NCI-H82 (cell line): ENCODE measurements at regions not wholly inside any gene's neighbourhood (a gene's known extent, or its start where the extent isn't known, plus 50 kb on each side); places are given as distances from the start of the nearest gene placed in this dataset.
A peak's percentile ranks its signal among the peaks of the same experiment; 100 is the strongest.
"Not testable (repeated sequence)": the region's sequence is repeated elsewhere in the genome, so short reads cannot be mapped to it uniquely, and the experiment has no call there.

Experiments used
- DNase-seq: peaks from one replicate; lab custom pipeline; 2025; lab: John Stamatoyannopoulos, UW

GRCh38 chr3:192968901-192969300 lies 51.2 kb upstream of the MB21D2 start:
- not testable (repeated sequence) for DNase-seq

- no peak for DNase-seq
Observed at GRCh38 chr3:192980632-192981031, 63.0 kb upstream of the MB21D2 start.

DNA sequence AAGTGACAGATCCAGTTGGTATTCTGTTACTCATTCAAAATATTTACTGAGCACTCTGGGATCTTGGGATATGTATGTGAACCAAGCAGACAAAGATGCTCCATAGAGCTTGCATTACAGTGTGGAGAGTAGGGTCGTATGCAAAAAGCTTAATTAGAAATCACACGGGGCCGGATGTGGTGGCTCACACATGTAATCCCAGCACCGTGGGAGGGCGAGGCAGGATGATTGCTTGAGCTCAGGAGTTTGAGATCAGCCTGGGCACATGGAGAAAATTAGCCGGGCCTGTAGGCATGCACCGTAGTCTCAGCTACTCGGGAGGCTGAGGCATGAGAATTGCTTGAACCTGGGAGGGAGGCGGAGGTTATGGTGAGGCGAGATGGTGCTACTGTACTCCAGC lies 68.7 kb upstream of the MB21D2 start:
- DNase-seq: no peak

DNA sequence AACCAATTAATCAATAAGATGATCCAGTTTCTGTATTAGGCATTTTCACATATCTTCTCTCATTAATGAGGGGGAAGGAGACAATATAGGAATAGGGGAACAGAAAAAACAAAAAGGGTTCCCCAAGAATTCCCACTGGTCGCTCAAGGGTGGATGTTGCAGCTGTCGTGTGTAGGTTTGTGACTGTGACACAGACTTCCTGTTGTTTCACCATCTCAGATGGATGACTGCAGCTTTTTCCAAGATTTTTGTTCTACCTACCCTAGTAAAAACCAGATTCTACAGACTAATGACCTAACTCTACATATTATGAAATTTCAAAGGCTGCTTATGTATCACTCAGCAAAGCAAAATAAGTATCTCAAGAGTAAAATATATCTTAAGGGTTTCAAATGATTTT lies 73.7 kb upstream of the MB21D2 start:
- DNase-seq: no peak

- no peak for DNase-seq
Observed at GRCh38 chr3:192992361-192992760, 74.7 kb upstream of the MB21D2 start.

DNA sequence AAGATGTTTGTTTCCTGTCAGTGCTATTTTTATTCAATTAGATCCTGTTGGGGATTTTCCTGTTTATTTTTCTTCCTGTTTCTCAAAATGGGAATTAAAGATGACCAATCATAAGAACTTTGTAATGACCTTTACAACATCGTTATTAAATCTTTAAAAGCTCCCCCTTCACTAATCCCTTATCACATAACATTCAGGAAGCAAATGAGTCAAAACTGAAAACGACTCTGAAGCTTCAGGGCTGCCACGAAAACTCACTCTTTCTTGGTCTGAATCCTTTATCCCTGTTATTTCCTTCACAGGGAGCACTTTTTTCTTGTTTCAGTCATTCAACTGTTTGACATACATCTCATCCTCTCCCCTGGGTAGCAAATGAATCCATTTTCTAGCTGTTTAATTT lies 75.8 kb upstream of the MB21D2 start:
- DNase-seq: no peak

- DNase-seq: peak; percentile 67
Observed at GRCh38 chr3:193001113-193001512, 83.5 kb upstream of the MB21D2 start.

- not testable (repeated sequence) for DNase-seq
Observed at GRCh38 chr3:193003624-193004023, 86.0 kb upstream of the MB21D2 start.

DNA sequence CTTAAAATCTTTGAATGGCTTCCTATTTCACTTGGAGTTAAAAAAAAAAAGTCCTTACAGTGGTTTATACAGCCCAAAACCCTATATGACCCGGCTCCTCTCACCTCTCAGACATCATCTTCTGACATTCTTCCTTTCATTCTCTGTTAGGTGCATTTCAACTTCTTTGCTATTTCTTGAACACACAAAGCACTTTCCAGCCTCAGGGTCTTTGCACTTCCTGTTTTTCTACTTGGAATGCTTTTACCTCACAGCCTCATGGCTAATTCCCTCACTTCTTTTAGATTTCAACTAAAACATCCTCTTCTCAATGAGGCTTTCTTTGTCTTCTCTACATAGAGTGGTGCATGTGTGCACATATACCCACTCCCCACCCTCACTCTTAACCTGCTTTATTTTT lies 91.0 kb upstream of the MB21D2 start:
- DNase-seq: no peak

DNA sequence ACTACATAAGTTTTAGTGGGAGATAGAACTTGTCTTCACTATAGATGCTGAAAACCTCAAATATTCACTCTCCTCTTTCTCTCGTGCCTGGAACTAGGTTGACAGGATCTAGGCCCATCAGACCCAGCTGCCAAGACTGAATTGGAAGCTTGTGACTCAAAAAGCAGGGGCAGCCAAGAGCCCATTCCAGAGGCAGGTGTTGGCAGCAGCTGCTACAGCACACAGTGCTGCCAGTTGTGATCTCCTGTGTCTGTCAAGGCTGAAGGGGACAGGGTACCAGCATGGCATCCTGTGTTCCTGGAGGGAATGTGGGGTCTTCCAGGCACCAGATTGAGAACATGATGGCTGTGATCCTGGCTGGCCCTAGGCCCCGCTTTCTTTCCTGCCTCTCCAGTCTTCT lies 92.5 kb upstream of the MB21D2 start:
- no peak for DNase-seq

- no peak for DNase-seq
Observed at GRCh38 chr3:193011958-193012357, 94.3 kb upstream of the MB21D2 start.

- no peak for DNase-seq
Observed at GRCh38 chr3:193014902-193015301, 97.2 kb upstream of the MB21D2 start.

DNA sequence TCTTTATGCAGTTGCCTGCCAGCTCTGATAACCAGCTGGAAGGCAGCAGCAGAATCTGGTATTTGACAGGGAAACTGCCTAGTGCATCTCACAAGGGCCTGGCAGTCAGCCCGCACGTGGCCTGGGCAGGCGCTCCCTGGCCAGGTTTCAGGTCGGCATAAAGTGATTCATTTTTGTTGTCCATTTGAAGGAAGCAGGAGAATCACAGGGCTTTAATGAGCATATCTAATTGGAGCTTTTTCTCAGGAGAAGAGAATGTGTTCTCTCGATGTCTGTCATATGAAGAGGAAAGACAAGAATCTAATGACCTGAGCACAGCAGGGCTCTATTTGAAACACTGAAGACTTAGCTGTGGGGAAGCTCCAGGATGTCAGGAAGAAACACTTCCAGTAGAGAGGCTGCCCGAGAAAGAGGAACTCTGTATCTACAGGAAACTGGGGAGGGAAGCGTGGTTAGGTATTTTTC lies 98.8 kb upstream of the MB21D2 start:
- DNase-seq: no peak

GRCh38 chr3:193021506-193022010 lies 103.9 kb upstream of the MB21D2 start:
- DNase-seq: peak; percentile 98

DNA sequence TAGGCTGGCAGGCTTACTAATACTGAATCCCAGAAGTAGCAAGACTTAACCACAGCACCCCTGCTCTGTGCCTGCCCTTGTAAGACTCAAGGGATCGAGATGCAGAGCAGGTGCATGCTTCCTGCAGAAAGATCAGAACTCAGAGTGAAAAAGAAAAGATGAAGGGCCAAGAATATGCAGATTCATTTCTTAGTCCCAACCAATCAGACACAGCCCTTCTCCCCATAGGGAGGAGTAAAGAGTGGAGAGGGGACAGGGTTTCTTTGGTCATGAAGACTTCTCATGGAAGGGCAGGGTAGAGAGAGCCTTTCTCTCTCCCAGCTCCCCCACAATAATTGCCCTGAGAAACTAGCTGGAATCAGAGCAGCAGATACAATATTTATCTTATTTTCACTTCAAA lies 105.6 kb upstream of the MB21D2 start:
- DNase-seq: no peak

DNA sequence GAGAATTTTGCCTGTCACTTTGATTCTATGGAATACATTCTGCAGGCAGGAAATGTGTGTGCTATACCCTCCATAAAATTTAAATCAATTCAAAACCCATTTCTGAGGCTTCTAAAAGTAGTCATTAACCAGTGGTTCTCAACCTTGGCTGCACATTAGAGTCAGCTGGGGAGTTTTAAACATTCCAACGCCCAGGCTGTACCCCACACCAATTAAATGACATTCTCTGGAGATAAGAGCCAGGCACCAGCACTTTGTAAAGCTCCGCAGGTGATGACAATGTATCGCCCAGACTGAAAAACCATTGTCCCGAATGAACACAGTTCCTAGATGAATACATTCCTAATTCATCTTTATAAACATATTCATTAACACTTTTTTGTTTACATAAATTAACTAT lies 110.6 kb upstream of the MB21D2 start:
- no peak for DNase-seq

DNA sequence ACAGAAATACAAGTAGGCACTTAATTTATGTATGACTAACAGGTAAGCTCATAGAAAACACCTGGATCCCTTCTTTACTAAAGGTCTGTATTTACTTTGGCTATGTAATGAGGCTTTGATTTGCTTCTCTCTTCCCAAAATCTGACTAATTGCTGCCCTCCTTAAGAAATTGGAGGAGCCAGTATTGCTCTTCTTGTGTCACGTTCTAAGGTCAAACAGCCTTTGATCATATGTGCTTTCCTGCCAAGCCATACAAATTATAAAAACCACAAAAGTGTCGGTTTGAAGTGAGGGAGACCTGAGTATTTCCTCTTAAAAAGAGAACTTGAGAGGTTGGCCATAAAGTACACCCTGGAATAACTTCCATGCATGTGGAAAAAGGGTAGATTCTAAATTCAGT lies 112.1 kb upstream of the MB21D2 start:
- DNase-seq: no peak

- DNase-seq: no peak
Observed at GRCh38 chr3:193030276-193030675, 112.6 kb upstream of the MB21D2 start.

GRCh38 chr3:193031911-193032310 lies 114.3 kb upstream of the MB21D2 start:
- no peak for DNase-seq

- no peak for DNase-seq
Observed at GRCh38 chr3:193033226-193033780, 115.6 kb upstream of the MB21D2 start.

GRCh38 chr3:193037828-193038227 lies 120.2 kb upstream of the MB21D2 start:
- not testable (repeated sequence) for DNase-seq

GRCh38 chr3:193039058-193039457 lies 121.4 kb upstream of the MB21D2 start:
- no peak for DNase-seq

DNA sequence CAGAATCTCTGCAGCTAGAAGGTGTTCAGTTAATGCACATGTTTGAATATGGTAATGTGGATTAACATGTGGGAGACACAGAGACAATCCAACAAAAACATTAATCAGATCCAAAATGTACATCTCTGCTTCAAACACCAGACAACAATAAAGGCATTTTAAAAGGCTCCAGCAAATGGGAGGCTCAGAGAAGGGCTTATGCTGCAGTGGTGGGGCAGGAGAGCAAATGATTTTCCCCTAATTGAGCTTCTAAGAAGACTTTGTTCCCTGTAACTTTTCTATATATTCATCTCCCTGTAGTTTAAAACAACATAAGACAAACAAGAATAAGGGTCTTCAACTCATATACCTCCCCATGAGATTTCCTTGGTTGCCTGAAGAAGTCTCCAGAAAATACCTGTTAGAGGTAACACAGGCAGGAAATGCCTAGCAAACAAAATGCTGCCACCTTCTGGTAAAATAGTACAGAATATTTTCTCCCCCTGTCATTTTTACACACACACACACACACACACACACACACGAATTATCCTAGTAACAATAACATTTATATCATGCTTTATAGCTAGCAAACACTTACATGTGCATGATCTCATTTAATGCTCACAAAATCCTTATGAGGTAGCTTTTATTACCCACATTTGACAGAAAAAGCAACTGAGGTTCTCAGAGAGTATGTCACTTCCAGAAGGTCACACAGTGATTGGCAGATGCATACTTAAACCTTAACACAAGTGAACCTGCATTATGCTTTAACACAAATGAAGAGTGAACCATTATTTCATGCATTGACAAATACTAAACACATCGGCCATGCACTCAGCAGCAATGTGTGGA lies 123.4 kb upstream of the MB21D2 start:
- DNase-seq: peak; percentile 87

DNA sequence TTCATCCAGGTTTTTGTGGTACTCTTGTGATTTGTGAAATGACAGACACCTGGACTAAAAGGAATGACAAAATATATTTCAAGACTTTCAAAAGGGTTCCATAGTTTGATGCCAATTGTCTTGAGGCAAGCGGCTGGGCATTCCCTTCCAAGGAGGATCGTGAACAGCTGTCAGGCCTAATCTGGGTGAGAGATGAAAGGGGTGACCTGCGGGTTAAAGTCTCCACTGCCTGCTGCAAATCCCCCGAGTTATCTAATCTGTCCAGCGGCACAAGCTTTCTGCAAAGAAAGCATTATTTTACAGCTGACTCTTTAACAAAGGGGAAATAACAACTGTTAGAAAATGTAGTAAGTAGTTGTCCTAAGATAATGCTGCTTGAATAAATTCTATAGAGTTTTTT lies 128.7 kb upstream of the MB21D2 start:
- peak; percentile 86 for DNase-seq
